NCI-H2171 treated with DMSO at 0.1 percent for 48 hours (cell line): ENCODE measurements at regions not wholly inside any gene's neighbourhood (a gene's known extent, or its start where the extent isn't known, plus 50 kb on each side); places are given as distances from the start of the nearest gene placed in this dataset.
"Not testable (repeated sequence)": the region's sequence is repeated elsewhere in the genome, so short reads cannot be mapped to it uniquely, and the experiment has no call there.

Experiments
- DNase-seq: peaks from one replicate; lab custom pipeline; 2025; lab: John Stamatoyannopoulos, UW

GRCh38 chr2:104977958-104978357 is 59.9 kb upstream of the MRPS9 start:
- DNase-seq: no peak

- not testable (repeated sequence) for DNase-seq
Measured at GRCh38 chr2:104979786-104980185, 58.1 kb upstream of the MRPS9 start.

- DNase-seq: no peak
Measured at GRCh38 chr2:104982111-104982510, 55.8 kb upstream of the MRPS9 start.
